NT2/D1 (cell line): ENCODE measurements at regions not wholly inside any gene's neighbourhood (a gene's known extent, or its start where the extent isn't known, plus 50 kb on each side); places are given as distances from the start of the nearest gene placed in this dataset.

Source experiments
- SUZ12 ChIP-seq: IDR thresholded peaks from 2 replicates; pipeline ENCODE4 v1.6.1; 2011; ENCODE audit not compliant: insufficient read length, insufficient read depth; ENCODE audit errors: extremely low read depth
- ZNF274 ChIP-seq: IDR thresholded peaks from 2 replicates; pipeline ENCODE4 v1.6.1; 2011; ENCODE audit warnings: mild to moderate bottlenecking, low read depth, low read length

- TF ChIP-seq SUZ12 (no peak), ZNF274 (no peak)
Observed at GRCh38 chr5:98309785-98310598, 463.5 kb upstream of the RGMB start.
